Skeletal muscle cell (primary cell): ENCODE measurements at regions not wholly inside any gene's neighbourhood (a gene's known extent, or its start where the extent isn't known, plus 50 kb on each side); places are given as distances from the start of the nearest gene placed in this dataset.
"Not testable (repeated sequence)": the region's sequence is repeated elsewhere in the genome, so short reads cannot be mapped to it uniquely, and the experiment has no call there.

Experiments
- DNase-seq: peaks from one replicate; pipeline ENCODE4 v3.0.0-alpha.2; 2010; ENCODE audit warnings: low read depth
- H3K4me3 ChIP-seq: 2 replicates; pipeline ENCODE4 v1.5.1; 2011; ENCODE audit warnings: low read depth, mild to moderate bottlenecking, control low read depth, low read length, moderate library complexity

DNA sequence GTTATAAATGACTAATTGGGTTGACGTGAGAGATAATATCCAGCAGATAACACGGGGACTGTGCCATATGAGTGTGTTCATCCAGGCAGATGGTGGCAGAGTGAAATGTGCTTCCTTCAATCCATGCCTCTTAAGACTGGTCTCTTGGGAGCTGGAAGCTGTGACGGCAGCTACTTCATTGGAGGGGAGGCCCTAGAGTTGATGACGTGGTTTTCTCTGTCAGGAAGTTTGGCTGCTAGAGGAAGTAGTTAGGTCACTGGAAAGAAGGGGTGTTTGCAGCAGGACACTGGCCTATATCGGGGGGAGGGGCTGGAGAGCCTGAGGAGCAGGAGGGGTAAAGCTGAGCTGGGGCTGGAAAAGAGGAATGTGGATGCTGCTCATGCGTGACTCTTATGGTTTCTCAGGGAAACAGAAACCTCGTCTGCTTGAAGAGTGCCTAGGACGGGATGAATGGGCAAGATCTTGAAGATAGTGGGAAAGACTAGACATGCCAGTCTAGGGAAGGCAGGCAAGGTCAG lies 3051.6 kb downstream of the RPIA start:
- not testable (repeated sequence) for DNase-seq, H3K4me3 ChIP-seq

DNA sequence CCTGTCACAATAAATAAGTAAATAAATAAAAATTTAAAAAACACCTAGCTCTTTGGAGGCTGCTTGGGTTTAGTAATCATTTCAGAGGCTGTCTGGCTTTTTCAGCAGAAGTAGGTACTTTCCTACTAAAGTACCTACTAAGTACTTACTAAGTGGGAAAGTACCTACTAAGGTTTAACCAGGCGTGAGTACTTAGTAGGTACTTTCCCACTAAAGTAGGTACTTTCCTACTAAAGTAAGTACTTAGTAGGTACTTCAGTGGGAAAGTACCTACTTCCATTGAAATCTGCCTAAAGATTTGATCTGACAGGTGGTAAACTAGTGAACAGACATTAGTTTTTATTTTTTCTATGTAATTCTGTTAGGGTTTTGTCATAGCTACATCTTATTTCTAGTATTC lies 3052.4 kb downstream of the RPIA start:
- not testable (repeated sequence) for H3K4me3 ChIP-seq, DNase-seq

DNA sequence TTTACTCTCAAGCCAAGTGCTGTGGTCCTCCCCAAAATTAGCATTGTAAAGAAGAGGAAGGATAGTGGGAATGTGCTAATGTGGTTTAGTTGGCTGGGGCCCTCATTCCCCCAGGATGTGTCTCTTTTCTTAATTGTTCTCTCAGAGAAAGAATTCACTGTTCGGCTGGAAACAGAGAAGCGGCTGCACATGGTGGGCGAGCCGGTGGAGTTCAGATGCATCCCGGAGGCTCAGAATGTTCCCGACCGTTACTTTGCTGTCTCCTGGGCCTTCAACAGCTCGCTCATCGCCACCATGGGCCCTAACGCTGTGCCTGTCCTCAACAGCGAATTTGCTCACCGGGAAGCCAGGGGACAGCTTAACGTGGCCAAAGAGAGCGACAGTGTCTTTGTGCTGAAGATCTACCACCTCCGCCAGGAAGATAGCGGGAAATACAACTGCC lies 3053.2 kb downstream of the RPIA start:
- not testable (repeated sequence) for DNase-seq, H3K4me3 ChIP-seq

DNA sequence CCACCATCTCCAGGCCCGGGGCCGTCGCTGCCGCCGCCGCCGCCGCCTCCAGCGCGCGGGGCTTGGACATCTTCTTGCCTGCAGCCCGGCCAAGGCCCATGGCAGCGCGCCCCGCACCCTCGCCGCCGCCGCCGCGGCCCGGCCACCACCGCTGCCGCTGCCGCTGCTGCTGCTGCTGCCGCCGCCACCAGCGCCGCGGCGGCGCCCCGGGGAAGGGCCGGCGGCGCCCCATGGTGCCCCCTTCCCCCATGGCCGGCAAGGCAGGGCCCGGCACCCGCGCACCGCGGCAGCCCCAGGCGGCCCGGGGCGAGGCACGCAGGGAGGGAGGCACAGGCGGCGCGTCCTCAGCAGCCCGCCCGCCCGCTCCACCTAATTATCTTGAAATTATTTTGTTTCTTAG lies 3057.4 kb downstream of the RPIA start:
- DNase-seq: no peak
- peak overlapping the region; percentile 11 for H3K4me3 ChIP-seq

DNA sequence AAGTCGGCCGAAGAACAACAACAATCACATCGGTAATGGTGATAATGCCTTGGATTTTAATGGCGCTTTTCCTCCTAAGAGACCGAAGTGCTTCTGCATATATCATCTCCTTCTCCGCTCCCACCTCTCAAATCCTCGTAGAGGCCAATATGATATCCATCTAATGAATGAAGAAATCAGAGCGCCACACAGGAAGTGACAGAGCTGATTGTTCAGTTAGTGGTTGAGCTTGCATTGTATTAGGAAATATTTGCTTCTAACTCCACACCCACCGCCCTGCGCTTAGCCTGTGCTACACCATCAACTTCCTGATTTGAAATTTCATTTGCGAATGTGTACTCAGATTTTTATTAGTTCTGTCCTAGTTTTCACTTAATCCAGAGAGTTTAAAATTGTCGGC lies 3058.2 kb downstream of the RPIA start:
- not testable (repeated sequence) for DNase-seq, H3K4me3 ChIP-seq

DNA sequence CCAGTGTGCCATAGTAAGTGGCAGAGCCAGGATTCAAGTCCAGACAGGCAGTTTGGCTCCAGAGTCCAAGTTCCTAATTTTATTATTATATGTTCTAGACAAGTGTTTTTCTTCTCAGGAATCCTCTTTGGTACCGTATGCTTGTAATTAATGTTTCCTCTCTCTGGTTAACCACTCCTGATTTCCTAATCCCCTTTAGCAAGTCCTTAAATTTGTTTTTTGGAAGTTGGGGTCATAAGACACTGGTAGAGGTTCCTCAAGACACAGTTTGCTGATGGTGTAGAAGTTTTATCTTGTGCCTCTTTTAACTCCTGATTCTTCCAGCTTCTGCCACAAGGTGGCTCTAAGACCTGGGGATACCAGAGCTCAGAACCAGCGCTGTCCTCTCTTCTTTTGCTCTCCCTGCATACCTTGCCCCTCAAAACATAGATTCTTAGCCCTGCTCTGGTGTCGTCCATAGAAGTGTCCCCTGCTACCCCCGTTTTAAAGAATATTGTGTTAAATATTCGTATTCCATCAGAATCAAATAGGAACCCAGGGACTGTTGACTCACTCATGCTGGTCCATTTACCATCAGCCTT lies 3068.0 kb downstream of the RPIA start:
- H3K4me3 ChIP-seq, DNase-seq: not testable (repeated sequence)

DNA sequence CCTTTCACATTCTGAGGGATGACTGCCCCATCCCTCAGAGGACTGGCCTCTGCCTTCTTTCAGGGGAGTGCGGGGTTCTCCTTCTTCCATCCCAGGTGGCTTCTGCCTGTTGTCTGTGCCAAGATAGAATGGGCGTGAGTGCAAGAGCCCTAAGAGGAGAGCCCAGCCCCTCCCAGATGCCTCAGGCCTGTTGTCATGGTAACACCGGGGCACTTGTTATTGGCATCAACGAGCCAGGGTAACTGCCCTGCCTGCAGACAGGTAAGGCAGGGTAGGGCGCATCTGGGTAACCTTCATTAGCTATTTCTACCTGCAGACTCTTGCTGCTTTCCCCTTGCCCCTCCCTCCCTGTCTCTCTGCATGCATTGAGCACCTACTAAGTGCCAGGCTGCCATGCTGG lies 3069.2 kb downstream of the RPIA start:
- not testable (repeated sequence) for H3K4me3 ChIP-seq, DNase-seq

DNA sequence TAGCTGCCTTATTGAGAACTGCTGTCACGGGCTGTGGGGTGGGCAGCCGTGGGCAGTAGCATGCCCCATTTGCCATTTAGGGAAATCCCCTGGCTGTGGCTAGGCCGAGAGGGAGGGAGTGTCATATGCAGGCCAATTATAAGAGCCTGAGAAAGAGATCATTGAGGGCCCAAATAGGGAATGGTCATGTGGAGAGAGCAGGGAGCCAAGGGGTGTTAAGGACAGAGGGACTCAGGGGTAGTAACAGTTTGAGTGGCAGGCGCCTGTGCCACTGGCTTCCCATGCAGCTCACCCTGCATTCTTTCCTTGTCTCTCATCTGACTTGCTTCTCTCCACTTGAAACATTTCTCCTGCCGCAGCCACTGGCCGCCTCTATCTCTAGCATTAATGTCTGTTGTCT lies 3070.8 kb downstream of the RPIA start:
- H3K4me3 ChIP-seq, DNase-seq: not testable (repeated sequence)

DNA sequence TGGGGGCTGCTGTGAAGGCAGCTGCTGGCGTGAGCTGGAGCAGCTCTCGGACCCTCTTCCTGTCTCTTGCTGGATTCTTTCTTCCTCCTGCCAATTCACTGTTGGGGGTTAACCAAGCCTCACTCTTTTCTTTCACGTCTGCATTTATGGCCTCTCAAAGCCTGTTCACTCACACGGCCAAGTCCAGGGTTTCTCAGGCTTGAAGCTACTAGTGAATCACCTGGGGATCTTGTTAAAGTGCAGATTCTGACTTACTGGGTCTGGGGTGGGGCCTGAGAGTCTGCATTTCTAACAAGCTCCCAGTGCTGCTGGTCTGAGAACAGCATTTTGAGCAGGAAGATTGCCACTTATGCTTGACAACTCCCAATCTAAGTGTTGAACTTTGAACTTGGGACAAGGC lies 3072.2 kb downstream of the RPIA start:
- DNase-seq, H3K4me3 ChIP-seq: not testable (repeated sequence)

DNA sequence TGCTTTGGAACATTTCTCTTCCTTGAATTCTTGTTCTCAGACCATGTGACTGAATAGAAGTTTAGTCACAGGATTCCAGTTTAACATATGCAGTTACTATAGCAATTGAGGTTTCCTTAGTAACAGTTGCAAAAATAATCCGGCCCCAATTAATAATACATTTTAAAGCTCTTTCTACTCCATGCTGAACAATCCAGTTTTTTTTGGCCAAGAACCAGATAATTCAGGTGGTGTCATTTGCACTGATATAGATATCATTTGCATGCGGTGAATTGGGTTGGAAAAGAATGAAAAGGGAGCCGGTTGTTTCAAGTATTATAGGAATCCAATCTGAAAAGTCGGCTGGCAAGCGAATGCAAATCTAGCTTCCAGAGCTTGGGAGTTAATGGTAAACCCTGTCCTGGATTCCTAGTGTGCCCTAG lies 3073.1 kb downstream of the RPIA start:
- H3K4me3 ChIP-seq, DNase-seq: not testable (repeated sequence)

DNA sequence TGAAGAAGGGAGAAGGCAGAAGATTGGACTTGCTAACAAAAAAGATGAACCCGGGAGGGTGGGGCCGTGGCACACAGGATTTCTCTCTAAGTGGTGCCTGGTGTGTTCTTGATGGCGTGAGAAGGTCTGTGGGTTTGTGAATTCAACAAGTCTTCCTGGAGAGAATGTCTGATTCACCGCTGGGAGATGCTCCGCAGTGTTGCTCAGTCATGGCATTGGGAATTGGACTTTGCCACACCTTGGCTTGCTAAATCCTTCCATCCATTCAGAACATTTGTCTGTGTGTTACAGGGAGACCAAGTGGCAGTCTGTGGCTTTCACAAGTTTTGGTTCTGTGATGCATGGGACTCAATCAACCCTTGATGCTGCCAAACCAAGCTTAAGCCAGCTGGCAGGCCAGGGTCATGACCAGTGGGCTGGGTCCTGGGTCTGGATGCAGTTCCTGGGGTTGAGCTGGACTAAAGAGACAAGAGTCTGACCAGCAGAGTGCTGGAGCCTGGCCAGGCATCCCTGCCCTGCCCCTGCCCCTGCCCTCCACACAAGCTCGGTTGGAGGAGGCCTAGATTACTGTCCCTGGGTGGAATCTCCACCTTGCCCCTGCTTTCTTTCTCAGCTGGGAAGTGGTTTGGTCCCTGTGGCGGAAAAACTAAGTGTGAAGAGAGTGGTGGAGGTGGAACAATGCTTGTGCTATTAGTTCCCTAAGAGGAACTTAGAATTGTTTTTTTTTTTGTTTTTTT lies 3073.7 kb downstream of the RPIA start:
- not testable (repeated sequence) for DNase-seq, H3K4me3 ChIP-seq

DNA sequence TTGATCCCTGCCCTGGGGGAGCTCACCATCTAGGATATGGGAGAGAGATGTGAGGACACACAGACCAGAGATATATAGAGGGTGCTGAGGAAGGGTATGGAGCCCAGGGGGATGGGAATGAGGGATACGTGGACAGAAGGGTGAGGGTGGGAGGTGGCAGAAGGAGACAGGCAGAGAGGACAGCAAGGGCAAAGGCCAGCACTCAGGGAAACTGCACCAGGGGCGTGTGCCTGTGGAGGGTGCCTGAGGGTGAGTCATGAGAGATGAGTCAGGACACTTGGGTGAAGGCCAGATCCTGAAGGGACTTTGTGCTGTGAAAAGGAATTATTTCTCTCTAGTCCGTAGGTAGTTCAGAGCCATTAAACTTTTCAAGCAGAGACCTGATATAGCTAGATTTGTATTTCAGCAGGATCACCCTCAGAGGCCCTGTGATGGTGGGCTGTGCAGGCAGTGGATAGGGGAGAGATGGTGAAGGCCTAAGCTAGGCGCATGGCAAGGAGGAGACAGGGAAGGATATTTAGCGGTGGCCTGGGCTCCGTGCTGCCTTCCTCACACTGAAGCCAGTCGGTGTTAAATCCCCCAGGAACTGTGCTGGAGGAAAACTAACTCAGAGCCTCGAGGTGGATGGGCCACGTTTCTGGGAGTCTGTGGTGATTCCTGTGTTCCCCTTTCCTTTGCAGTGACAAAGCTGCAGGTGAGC lies 3075.0 kb downstream of the RPIA start:
- not testable (repeated sequence) for H3K4me3 ChIP-seq
- peak; percentile 35 for DNase-seq

DNA sequence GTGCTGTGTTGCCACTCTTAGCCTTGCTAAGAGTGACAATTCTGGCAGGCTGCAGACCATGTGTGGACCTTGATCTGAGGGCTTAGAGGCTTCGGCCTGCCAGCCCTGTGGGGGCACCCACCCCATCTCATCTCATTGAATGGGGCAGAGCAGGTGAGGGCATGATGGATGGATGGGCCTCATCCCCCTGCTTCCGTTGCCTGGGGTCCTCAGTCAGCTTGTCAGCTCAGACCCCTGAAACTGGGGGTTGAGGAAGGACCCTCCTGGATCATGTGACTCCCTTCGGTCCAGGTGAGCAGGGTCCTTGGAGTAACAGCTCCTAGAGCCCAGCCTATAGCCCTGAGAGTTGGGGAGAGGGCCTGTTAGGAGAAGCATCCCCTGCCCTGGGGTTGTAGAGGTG lies 3076.8 kb downstream of the RPIA start:
- H3K4me3 ChIP-seq, DNase-seq: not testable (repeated sequence)

DNA sequence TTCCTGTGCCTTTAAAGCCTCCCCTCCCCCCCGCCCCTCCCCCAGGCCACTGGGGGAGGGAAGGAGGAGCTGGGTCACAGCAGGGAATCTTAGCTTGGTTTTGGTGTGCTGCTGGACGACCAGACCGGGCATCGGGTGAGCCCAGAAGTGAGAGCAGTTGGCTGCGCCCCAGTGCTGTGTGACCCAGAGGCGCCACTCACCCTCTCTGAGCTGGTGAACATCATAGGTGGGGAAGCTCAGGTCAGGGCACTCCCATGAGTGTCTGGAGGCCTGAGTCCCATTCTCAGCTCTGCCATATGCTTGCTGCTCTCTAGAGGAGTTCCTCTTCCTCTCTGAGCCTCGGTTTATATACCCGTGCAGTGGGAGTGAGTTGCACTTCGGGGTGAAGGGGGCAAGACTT lies 3077.5 kb downstream of the RPIA start:
- H3K4me3 ChIP-seq, DNase-seq: not testable (repeated sequence)

DNA sequence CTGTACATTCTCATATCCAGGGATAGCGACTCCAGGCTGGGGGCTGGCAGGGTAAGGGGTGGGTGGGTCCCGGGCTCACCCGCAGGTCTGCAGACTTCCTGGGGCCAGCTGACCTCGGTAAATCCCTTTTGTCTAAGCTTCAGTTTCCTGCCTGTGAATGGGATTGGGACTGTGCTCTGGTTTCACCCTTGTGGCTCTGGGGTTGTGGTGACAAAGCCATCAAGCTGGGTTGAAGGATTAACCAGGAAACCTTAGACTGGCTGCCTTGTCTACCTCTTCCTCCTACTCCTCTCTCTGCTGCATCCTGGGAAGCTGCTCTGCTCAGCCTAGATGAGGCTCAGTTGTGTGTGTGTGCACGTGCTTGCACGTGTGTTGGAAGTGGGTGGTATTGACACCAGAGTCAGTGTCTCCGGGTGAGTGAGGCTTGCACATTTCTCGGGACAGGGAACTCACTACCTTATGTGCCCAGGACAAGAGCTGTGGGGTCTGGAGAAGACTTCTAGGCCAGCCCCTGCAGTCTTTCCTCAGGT lies 3078.6 kb downstream of the RPIA start:
- not testable (repeated sequence) for H3K4me3 ChIP-seq, DNase-seq

DNA sequence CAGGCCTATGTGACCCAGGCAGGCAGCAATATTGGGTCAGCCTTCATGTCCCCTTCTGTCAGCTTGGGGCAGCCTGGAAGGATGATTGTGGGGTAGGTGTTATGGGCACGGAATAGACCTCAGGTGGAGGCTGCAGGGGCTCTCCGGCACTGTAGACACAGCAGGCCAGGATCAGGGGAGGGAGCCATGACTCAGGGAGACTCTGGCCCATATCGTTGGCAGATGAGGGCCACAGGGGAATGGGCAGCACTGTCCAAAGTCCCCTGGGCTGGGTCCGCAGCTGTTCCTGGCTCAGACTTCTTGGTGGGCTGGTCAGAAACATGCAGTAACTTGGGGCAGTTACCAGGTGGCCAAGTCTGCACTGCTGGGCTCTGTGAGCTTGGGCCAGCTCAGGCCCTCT lies 3080.1 kb downstream of the RPIA start:
- not testable (repeated sequence) for DNase-seq

DNA sequence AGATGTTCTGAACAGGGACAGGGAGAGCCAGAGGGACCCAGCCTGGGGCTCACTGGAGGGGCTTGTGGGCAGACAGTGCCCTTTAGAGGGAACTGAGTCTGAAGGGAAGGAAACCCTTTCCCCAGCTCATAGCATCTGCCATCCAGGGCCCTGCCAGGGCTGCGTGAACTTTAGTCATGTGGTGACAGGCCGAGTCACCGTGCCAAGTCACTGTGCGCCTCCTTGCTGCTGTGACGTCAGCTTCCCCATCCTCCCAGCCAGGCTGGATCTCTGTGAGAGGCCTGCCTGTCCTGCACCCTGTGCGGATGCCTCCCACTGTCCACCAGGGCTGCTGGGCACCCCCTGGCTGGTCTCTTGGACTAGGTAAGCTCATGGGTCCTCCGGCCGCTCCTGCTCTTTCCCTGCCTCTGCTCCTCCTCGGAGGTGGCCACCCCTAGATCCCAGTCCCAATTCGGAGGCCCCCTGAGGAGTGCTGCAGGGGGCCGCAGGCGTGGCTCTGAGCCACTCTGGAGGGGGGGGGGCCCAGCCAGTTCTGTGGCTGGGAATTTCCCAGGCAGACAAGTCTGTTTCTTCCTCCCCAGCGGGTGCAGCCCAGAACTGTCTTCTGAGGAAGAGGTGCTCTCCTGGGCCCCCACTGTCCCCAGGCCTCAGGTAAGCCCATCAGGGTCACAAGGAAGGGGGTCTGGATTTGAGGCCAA lies 3080.9 kb downstream of the RPIA start:
- not testable (repeated sequence) for DNase-seq, H3K4me3 ChIP-seq

More for the DNA sequence above, 3080.1 kb downstream of the RPIA start:
- H3K4me3 ChIP-seq: not testable (repeated sequence)

DNA sequence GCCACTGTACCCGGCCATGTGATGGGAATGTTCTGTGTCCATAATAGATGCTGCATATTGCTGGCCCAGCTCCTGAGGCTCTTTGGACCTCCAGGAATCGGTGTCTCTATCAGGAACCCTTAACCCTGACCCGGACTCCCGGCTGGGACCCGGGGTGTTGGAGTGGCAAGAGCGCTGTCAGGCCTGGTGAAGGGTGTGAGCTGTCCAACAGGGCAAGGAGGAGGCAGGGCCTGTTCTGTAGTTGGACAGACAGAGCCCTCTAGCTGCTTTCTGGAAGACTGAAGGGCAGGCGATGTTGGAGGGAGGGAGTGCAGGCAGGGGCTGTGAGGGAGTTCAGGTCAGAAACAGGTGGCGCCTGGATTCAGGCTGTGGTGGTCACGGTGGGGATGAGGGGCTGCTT lies 3082.3 kb downstream of the RPIA start:
- not testable (repeated sequence) for H3K4me3 ChIP-seq, DNase-seq

DNA sequence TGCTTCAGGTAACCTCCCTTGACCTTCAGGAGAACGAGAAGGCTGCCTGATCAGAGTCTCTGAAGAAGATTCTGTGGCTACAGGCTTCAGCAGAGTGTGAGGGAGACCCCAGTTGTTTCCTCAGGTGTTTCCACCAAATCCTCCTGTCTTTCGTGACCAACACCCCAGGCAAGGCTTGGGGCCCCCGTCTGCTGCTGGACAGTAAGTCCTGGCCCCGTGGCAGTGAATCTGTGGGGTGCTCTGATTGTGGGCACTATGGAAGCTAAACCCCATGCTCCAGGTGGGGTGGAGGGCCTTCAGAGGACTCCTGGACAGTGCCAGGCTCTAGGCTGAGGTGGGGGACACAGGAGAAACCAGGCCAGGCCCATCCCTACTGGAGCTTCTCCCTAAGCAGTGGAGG lies 3083.7 kb downstream of the RPIA start:
- not testable (repeated sequence) for DNase-seq, H3K4me3 ChIP-seq
